ENCODE measurements at regions not wholly inside any gene's neighbourhood (a gene's known extent, or its start where the extent isn't known, plus 50 kb on each side); places are given as distances from the start of the nearest gene placed in this dataset.

DNA sequence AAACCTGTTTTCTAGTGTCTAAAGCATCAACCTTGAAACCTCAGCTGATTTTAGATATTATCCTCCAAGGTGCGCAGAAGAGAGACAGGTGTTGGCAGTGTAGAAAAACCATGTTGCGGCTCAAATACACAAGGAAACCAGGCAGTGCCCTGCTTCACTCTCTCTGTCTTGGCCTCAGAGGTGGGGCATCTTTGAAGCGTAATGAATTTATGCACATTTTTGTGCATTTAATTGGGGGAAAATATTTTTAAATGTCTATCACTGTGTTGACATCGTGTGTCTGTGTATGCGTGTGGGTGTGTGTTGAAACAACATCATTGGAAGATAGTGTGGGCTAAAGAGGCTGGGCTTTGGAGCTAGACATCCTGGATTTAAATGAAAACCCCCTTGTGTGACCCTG lies 334.0 kb upstream of the CHD6 start:
- DNase-seq (ENCODE audit: low read depth in 4 of 4, low spot score in 2 of 4): no peak

DNA sequence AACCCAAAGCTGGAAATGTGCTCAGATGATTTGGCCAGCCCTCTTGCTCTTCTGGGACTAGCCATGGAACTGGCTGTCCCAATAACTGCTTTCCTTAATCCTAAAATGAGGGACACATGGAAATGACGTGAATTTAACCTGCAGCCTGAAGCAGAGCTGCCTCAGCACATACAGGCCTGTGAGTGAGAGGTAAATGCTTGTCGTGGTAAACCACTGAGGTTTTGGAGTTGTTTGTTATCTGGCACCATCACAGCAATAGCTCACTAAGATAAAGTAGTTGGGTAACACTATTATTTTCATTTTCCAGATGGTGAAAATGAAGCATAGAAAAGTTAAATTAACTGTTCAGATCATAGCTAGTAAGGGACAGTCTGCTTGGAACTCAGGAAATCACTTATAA lies 333.4 kb upstream of the CHD6 start:
- no peak for DNase-seq (ENCODE audit: low read depth in 4 of 4, low spot score in 2 of 4)

DNA sequence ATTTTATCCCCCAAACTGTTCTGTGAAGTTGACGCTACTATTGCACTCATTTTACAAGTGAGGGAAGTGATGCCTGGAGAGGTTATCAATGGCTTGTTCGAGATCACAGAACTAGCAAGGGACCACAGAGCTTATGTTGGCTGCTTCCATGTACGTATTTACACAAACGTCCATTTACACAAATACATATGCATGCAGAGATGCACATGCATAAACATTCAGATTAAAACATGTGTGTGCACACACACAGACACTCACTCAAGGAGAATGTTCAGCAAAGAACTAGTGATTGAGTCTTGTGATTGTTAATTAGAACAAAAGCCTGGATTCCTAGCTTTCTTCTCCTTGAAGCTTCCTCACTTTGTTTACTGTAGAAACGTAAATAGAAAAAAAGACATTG lies 321.5 kb upstream of the CHD6 start:
- no peak for DNase-seq (ENCODE audit: low read depth in 4 of 4, low spot score in 2 of 4)

DNA sequence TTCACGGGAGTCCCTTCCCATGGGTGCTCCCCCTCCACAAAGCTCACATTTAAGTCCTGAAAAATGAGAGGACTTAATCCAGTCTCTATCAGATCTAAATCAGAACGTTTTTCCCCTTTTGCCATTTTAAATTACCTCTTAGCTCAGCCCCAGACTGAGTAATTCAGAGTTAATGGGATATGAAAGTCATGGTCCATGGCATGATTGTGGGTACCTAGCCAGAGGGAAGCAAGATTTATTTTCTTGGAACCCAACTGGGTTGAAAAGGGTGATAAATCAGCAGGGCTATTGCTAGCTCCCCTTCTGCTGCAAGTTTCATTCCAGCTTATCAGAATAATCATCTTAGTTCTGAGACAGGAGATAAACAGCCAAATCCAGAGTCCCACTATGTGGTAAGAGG lies 320.2 kb upstream of the CHD6 start:
- peak in 3 of 4 donors; percentile 25 to 28 (median 26) for DNase-seq (ENCODE audit: low read depth in 4 of 4, low spot score in 2 of 4)

DNA sequence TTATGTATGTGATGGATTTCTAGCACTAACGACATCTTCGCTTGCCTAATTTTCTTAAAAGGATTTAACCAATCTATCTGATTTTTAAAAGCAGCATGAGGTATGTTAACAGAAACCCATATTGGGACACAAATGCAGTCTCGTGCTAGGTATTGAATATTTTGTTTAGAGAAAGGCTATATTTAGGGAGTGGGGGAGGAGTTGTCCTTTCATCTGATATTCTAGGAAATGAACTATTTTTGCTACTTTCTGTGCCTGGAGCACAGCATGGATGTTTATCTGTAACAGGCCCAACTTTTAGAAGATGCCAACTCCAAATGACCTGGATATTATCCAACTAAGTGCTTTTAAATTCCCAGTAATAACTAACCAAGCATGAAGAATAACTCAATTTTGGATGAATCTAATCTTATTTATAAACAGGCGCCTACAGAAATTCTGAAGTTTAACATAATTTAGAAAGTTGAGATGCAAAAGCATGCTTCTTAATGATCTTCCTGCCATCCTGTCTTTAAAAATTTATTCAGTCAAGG lies 317.1 kb upstream of the CHD6 start:
- DNase-seq (ENCODE audit: low read depth in 4 of 4, low spot score in 2 of 4): no peak

DNA sequence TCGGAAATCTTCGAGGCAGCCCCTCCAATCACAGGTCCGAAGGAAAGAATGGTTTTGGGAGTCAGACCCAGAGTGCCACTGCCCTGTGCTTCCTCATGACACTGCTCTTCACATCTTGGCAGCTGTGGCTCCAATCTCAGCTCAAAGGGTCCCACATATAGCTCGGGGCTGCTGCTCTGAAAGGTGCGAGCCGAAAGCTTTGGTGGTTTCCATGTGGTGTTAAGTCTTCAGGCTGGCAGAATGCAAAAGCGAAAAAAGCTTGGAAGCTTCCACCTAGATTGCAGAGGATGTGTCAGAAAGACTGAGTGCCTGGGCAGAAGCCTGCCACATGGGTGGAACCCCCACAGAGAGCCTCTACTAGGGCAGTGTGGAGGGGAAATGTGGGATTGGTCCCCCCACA lies 314.3 kb upstream of the CHD6 start:
- no peak for DNase-seq (ENCODE audit: low read depth in 4 of 4, low spot score in 2 of 4)

DNA sequence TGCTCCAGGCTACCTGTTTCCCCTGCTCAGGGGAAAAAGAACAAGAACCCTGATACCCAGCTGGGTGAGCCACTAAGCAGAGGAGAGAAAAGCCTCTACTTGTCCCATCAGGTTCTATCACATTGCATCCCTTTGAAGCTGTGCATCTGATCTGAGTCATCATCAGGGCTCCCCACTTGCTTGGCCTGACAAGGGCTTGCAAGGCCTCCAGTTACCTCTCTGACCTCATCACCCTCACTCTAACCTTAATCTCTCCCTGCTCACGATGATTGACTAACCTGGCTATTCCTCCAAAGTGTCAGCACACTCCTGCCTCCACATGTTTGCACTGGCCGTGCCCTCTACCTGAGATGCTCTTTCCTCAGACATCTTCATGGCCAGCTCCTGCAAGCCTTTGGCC lies 309.5 kb upstream of the CHD6 start:
- DNase-seq (ENCODE audit: low read depth in 4 of 4, low spot score in 2 of 4): no peak

DNA sequence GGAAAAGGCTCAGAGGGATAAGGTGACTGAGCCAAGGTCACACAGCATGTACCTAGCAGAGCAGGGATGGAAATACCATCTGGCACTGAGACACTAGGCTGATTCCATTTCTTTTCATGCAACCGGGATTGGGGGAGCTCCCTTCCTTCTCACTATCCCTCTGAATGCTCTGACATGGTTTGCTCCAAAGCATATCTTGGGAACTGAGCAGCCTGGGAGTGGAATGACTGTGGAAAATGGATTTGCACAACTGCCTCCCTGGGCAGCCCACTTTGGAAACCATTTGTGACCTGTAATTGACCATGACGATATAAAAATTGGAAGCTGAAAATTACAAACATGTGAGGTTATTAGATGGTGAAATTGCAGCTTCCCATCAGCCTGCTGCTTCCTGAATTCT lies 309.0 kb upstream of the CHD6 start:
- DNase-seq (ENCODE audit: low read depth in 4 of 4, low spot score in 2 of 4): no peak

DNA sequence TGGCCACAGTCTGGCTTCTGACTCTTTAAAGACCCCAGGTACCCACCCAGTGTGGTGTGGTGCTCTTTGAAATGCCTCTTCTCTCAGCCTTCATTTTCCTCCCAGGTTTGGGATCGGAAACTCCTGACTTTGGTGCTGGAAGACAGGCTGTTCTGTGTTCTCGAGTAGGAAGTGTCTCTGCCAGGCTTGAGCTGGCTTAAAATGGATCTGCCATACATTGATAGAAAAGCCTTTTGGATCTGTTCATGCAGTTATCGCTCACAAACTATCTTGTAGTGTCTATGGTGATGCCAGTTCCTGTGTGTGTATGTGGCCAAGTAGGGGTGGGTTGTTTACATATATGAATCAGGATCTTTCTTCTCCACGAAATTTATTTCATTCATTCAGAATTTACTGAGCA lies 307.3 kb upstream of the CHD6 start:
- no peak for DNase-seq (ENCODE audit: low read depth in 4 of 4, low spot score in 2 of 4)

DNA sequence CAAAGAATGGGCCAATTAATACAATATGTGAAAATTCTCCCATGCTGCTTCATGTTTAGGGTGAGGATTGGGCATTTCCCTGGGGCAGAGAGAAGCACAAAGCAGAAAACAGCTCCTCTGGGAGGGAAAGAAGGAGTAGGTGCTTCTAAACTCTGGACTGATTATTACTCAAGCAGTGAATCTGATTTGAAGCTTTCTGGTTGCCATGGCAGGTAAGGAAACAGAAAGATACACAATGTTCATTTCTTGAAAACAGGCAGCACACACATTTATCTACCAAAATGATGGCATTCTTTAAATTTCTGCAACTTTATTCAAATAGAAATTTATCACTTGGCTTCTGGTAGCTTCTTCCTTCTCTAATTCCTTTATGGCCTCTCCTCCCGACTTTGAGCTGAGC lies 305.4 kb upstream of the CHD6 start:
- no peak for DNase-seq (ENCODE audit: low read depth in 4 of 4, low spot score in 2 of 4)

DNA sequence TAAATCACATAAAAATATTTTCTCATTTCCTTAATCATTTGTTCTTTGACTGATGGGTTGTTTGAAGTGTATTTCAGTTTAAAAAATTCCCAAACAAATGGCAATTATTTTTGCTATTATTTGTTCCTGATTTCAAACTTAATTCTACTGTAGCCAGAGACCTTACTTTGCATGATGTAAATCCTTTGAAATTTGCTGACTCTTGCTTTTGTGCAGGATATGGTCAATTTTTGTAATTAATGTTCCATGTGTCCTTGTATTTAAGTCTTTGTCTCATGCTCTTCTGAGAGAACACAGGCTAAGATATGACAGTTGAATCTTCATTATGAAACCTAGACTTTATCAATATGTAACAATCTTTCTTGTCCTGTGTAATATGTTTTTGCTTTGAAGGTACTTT lies 295.0 kb upstream of the CHD6 start:
- no peak for DNase-seq (ENCODE audit: low read depth in 4 of 4, low spot score in 2 of 4)

DNA sequence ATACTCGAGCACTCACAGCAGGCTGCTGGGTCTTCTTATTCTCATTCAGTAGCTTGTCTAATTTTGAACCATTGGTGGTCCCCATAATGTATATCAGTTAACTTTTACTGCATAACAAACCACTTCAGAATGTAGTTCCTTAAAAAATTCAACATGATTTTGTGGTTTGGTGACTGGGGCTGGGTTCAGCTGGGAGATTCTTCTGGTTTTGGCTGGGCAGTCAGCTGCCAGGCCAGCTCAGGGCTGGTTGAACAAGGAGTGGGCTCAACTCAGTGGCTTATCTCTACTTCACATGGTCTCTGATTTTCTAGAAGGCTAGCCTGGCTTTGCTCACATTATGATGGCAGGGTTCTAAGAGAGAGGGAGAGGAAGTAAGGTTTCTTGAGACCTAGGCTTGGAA lies 292.4 kb upstream of the CHD6 start:
- DNase-seq (ENCODE audit: low read depth in 4 of 4, low spot score in 2 of 4): no peak

DNA sequence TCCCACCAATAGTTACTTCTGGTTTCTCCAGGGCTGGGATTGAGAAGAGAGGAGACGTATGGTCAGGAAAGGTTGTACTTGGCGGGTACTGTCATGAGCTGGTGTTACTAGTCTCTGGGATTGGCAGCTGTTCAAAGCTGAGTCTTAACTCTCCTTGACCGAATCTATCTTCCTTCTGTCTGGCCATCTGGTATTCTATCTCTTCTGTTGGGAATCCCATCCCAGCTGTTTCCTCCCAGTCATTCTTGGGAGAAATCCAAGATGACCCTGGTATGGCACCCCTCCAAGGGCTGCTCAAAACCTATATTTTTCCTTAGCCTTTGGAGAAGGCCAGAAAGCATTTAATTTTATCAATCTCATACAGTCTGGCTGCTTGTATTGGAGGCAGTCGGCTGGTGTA lies 287.0 kb upstream of the CHD6 start:
- no peak for DNase-seq (ENCODE audit: low read depth in 4 of 4, low spot score in 2 of 4)

DNA sequence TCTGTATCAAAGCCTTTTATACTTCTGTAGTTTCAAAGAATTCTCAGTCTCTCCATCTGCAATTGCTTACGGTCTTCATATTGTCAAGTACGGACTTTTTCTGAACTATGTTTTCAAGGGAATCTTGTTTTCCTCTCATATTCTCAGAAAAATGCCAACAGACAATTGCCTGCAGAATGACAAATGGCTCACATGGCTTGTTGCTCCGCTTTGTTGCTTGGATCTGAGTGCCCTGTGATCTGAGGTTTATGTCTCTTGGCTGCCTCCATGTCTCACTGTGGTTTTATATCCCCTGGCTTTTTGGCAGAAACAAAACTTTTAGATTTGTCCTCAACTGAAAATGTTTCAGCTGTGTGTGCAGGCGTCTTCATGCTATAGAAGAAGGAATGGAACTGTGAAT lies 285.4 kb upstream of the CHD6 start:
- DNase-seq (ENCODE audit: low read depth in 4 of 4, low spot score in 2 of 4): peak; percentile 56 to 78 (median 68)

DNA sequence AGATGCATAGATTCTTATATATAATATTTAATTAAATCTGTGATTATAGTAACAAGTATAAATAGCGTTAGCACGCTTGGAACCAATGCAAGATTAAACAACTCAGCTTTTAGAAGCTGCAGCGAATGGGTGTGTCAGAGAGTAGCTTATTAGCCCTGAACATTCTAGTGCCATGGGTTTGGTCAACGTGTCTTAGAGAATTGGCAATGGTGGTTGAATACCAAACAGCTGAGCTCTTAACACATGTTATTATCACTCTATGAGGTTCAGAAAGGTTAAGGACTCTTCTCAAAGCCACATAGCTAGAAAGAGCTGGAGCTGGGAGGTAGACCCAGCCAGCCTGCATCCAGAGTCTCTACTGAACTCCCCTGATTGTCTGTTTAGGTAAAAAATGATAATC lies 284.2 kb upstream of the CHD6 start:
- no peak for DNase-seq (ENCODE audit: low read depth in 4 of 4, low spot score in 2 of 4)

DNA sequence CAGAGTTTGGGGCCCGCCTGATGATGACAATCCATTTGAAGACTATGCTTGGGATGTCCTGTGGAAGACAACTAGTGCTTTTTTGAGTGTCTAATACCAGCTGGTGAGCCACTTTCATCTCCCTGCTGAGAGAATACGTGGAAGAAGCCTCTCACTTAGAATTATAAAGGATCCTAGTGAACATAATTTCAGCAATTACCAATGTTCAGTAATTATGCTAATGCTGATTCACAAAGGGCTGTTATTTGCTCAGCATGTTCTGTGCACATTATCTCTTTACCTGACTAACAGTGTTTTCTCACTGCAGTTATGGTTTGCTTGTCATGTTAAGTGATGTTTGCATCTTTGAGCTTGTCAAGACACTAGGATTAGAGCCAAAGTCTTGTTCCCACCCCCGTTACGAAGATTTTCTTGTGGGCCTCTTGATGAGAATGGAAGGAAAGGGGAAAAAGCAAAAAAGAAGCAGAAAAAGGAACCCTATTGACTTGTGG lies 282.1 kb upstream of the CHD6 start:
- no peak for DNase-seq (ENCODE audit: low read depth in 4 of 4, low spot score in 2 of 4)

DNA sequence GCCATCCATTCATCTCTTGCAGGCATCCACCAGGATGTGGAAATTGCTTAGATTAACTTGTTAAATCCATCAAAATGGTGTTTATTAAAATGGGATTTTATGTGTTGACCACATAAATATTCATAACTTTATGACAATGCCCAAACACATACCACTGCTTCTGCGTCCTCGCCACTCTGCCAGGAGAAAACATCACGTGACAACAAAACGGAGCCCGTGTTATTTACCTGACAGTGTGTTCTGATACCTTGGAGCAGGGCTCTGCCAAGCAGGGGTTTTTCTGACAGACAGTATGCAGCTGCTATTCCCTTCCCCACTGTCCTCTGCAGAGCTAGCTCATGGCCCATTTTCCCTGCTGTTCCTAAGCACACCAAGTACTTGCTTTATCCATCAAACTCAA lies 279.5 kb upstream of the CHD6 start:
- DNase-seq (ENCODE audit: low read depth in 4 of 4, low spot score in 2 of 4): no peak

DNA sequence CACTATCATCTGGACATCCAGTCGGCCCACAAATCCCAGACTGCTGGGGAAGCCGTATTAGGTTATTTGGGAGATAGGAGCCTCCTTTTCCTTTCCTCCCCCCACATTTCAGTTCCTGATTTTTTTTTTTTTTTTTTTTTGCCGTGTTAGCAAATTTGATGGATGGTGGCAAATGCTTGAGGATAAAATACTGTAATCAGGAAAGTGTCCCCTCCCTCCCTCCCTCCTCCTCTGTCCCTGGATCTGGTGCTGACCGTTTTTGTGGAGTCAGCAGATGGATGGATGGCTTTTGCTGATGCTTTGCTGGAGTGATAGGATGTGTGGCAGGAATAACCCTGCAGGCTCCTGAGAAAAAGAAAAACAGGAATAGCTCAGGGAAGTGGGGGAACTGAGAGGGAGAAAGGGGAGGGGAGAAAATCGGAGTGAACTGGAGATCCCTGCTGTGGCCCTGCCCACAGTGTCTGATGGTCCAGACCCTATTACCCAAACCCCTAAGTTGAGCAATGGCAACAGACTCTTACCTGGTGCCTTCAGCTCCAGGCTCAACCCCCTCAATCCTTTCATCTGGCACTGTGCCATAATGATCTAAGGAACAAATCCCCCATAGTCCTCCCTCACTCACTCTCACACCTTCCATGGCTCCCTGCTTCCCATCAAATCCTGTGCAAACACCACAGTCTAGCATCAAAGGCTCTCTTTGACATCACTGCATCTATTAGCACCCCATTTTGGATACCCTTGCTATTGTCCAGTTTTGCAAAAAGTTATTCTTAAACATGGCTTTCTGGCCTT lies 277.3 kb upstream of the CHD6 start:
- DNase-seq (ENCODE audit: low read depth in 4 of 4, low spot score in 2 of 4): no peak

DNA sequence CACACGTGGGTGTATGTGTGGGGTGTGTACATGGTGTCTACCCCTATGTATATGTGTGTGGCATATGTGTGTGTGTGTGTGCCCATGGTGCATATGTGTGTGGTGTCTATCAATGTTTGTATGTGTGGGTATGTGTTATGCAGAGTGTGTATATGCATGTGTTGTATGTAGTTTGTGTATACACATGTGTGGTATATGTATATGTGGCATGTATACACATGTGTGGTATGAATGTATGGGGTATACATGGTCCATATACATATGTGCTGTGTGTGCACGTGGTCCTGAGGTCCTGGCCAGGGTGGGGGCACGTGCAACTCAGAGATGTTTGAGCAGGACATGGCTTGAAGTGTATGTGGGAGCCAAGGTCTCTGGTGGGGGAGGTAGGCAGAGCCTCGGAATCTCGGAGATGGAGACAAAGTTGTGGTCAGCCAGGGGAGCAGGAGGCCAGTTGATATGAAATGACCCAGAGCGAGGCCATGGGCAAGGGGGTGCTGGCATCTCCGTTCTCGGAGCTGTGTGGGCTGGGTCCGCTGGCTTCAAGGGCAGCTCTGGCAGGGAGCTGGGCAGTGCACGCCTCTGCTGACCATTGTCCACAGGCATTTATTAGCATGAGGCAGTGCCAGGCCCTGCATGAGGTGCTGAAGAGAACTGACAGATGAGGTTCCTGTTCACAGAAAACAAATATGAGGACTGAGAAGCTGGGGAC lies 276.2 kb upstream of the CHD6 start:
- DNase-seq (ENCODE audit: low read depth in 4 of 4, low spot score in 2 of 4): no peak

DNA sequence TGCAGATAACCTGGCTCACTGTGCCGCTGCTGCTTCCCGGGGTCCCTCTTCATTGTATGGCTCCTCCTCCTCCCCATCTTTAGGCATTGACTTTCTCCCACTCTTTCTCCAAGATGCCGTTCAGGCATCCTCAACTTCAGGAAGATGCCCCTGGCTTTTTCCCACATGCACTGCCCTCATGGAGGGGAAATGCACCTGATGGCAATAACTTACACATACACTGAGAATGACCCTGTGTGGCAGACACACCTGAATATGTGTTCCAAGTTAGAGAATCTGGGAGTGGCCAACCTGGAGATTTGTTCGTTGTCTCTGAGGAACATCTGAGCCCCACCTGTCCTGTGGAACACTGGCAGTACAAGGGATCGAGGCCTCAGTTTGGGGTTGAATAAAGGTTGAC lies 273.9 kb upstream of the CHD6 start:
- DNase-seq (ENCODE audit: low read depth in 4 of 4, low spot score in 2 of 4): no peak

DNA sequence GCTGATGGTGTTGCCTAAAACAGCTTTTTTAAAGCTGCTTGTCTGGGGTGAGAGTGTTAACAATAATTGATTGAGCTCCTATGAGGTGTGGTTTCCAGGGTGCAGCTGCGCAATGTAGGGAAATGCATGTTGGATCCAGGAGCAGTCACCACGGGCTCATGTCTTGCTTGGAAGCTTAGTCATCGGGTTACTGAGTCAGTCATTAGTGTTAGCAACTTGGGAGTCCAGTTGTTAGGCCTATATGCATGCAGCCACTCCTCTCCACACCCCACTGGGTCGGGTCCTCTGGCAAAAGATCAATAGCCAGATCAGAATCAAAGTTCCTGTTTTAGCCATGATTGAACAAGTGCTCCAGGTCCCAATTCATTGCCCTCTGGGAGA lies 271.7 kb upstream of the CHD6 start:
- no peak for DNase-seq (ENCODE audit: low read depth in 4 of 4, low spot score in 2 of 4)
